Mammary epithelial cell (primary cell): ENCODE measurements at regions not wholly inside any gene's neighbourhood (a gene's known extent, or its start where the extent isn't known, plus 50 kb on each side); places are given as distances from the start of the nearest gene placed in this dataset.

Source experiments
- CTCF ChIP-seq, 2 donors: IDR thresholded peaks in 1 of 2; conservative IDR thresholded peaks in 1 of 2; 2 replicates each; pipeline ENCODE4 v1.5.1; 2011 to 2012; ENCODE audit warnings: inconsistent platforms in 2 of 2, low read length in 2 of 2, mild to moderate bottlenecking in 2 of 2, control low read depth in 1 of 2, low read depth in 1 of 2; ENCODE audit not compliant: insufficient read depth in 1 of 2; ENCODE audit errors: extremely low read depth in 1 of 2
- EZH2 ChIP-seq: IDR thresholded peaks from 2 replicates; pipeline ENCODE4 v1.6.1; 2012; ENCODE audit warnings: low read length, inconsistent platforms, borderline replicate concordance

GRCh38 chr2:72062336-72062735 lies 85.3 kb downstream of the CYP26B1 start:
- TF ChIP-seq EZH2 = no peak
- no peak for TF ChIP-seq CTCF (conservative IDR thresholded peaks at IDR 0.05 in 1 of 2, IDR thresholded peaks at IDR 0.05 in 1 of 2; ENCODE audit: extremely low read depth in 1 of 2, insufficient read depth in 1 of 2, low read depth in 1 of 2, low read length in 2 of 2)
